Stimulated activated CD4-positive, alpha-beta T cell treated with anti-CD3 and anti-CD28 coated beads, Interleukin-4, amount 100 ng/mL, for 1 hour (primary cell): ENCODE measurements at regions not wholly inside any gene's neighbourhood (a gene's known extent, or its start where the extent isn't known, plus 50 kb on each side); places are given as distances from the start of the nearest gene placed in this dataset.
"Not testable (repeated sequence)": the region's sequence is repeated elsewhere in the genome, so short reads cannot be mapped to it uniquely, and the experiment has no call there.

Experiments
- DNase-seq: peaks from one replicate; pipeline ENCODE4 v3.0.0-alpha.2; 2020

DNA sequence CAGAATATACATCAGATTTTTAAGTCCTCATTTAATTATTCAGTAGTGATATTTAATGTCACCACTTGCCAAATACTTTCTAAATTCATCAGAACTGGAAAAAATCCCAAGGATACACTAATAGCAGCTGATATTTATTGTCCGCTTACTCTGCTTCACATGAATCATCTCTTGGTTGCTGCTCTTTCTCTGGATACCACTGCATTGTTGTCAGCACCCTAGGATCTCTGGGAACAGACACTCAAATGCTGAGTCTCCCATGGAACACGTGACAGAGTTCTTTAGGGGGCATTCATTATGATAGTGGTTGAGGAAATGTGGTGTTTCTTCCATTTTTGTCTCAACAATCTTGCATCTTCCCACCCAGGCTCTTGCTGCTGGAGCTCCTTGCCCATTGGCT, 318.0 kb downstream of the RFPL4B start:
- no peak for DNase-seq

DNA sequence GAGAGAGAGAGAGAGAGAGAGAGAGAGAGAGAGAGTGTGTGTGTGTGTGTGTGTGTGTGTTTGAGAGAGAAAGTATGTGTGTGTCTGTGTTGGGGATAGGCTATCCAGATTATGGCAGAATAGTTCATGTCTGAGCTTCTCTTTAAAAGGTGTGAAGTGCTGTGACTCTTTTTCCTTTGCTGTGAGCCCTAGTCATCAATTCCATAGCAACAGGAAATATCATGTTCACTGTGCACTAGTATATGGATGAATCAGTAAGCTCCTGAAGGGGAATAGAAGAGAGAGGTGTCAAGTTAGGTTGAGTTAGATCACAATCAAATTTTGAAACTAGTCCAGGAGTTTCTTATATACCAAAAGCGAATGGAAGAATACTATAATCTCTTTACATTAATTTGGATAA, 318.7 kb downstream of the RFPL4B start:
- no peak for DNase-seq

DNA sequence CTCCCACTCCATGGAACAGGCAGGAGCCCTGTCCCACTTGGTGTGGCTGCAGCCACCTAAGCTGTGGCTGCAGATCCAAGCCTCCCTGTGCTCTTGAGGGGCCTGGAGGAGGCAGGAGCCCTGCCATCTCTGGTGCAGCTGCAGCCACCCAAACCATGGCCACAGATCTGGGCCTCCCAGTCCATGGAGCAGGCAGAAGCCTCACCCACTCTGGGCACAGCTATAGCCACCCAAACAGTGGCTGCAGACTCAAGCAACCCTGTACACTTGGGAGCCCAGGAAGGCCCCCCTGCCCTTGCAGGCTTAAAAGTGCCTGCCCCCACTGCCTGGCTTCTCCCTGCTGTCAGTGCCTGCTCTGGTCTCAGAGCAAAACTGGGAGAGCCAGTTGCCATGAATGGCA, 320.3 kb downstream of the RFPL4B start:
- no peak for DNase-seq

DNA sequence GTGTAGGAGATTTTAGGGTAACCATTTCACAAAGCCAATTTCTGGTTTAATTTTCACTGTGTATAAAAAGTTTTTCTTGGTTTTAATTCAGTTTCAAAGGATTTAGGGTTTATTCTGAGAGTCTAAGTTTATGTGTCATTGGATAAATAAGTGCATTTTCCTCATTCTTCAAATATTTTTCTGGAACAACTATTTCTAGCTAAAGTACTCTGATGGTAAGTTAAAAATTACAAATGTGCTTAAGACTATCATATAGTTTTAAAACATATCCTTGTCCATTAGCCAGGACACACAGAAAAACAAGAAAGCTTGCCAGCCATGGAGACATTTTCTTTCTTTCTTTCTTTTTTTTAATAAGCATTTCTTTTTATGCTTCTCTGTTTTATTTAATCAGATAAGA, 333.0 kb downstream of the RFPL4B start:
- no peak for DNase-seq

DNA sequence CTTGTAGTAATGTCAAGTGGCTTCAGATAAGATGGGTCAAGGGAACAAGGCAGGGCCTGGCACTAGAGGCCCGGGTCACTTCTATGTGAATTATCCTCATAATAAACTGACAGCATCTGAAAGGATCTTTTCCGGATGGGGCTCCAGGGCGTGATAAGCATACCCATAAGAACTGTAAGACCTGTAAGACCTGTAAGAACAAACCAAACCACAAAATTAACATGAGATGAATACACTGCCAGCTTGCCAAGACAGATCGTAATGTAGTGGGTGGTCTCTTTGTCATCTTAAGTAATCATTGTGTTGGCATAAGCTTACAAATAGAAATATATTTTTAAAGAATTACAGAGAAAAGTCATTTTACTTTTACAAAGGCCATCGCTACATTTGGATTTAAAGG, 334.9 kb downstream of the RFPL4B start:
- DNase-seq = no peak

DNA sequence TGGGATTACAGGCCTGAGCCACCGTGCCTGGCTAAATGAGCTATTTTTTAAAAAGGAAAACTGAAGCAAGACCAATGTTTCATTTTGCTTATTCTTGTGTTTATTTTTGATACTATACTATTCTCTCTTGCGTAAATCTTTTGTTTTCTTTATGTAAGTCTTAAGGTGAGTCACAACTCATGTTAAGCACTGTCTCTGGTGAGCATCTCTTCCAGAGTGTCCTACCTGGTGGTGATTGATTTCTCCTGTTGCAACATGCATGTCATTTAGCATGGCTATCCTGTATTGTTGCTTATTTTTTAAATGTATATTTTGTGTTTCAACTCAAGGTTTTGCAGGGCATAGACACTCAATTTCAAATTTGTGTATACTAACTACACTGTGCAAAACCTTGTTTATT, 336.0 kb downstream of the RFPL4B start:
- no peak for DNase-seq

DNA sequence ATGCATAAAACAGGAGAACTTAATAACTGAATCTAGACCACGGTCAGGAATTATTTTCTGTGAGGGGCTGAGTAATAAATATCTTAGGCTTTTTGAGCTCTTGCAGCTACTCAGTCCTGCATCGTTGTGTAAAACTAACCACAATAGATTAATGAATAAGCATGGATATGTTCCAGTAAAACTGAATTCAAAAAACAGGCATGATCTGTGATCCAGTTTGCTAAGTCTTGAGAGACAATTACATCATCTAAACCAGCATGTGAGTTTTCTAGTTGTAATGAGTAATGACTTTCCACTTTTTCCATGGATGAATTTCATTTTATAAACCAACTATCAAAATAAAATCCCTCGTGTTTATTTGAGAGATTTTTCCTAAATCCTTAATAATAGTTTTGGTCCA, 336.8 kb downstream of the RFPL4B start:
- no peak for DNase-seq

DNA sequence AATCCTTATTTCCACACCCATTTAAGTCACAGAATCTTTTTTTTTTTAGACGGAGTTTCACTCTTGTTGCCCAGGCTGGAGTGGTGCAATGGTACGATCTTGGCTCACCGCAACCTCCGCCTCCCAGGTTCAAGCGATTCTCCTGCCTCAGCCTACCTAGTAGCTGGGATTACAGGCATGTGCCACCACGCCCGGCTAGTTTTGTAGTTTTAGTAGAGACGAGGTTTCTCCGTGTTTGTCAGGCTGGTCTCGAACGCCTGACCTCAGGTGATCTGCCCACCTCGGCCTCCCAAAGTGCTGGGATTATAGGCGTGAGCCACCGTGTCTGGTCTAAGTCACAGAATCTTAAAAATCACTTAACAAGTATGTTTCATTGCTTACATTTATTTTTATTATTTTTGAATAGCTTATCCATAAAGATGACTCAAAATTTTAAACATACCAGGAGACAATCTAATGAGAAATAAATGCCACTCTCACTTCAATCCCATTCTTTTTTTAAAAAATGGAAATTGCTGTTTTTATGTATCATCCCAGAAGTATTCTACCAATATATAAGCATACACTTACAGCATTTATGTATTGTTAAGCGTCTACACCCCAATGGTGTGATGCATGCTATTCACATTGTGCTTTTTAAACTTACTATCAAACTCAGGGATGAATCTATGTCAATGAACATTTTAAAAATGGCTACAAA, 338.5 kb downstream of the RFPL4B start:
- DNase-seq = not testable (repeated sequence)

DNA sequence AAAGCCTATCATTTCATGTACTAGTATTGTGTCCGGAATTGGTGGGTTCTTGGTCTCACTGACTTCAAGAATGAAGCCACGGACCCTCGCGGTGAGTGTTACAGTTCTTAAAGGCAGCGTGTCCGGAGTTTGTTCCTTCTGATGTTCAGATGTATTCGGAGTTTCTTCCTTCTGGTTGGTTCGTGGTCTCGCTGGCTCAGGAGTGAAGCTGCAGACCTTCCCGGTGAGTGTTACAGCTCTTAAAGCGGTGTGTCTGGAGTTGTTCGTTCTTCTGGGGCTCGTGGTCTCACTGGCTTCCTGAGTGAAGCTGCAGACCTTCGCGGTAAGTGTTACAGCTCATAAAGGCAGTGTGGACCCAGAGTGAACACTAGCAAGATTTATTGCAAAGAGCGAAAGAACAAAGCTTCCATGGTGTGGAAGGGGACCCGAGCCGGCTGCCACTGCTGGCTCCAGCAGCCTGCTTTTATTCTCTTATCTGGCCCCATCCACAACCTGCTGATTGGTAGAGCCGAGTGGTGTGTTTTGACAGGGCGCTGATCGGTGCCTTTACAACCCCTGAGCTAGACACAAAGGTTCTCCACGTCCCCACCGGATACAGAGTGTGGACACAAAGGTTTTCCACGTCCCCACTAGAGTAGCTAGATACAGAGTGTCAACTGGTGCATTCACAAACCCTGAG, 341.5 kb downstream of the RFPL4B start:
- not testable (repeated sequence) for DNase-seq

DNA sequence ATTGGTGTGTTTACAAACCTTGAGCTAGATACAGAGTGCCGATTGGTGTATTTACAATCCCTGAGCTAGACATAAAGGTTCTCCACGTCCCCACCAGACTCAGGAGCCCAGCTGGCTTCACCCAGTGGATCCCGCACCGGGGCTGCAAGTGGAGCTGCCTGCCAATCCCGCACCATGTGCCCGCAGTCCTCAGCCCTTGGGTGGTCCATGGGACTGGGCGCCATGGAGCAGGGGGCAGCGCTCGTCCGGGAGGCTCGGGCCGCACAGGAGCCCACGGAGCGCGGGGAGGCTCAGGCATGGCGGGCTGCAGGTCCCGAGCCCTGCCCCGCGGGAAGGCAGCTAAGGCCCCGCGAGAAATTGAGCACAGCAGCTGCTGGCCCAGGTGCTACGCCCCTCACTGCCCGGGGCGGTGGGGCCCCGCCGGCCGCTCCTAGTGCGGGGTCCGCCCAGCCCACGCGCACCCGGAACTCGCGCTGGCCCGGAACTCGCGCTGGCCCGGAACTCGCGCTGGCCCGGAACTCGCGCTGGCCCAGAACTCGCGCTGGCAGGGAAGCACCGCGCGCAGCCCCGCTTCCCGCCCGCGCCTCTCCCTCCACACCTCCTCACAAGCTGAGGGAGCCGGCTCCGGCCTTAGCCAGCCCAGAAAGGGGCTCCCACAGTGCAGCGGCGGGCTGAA, 342.2 kb downstream of the RFPL4B start:
- DNase-seq = not testable (repeated sequence)

DNA sequence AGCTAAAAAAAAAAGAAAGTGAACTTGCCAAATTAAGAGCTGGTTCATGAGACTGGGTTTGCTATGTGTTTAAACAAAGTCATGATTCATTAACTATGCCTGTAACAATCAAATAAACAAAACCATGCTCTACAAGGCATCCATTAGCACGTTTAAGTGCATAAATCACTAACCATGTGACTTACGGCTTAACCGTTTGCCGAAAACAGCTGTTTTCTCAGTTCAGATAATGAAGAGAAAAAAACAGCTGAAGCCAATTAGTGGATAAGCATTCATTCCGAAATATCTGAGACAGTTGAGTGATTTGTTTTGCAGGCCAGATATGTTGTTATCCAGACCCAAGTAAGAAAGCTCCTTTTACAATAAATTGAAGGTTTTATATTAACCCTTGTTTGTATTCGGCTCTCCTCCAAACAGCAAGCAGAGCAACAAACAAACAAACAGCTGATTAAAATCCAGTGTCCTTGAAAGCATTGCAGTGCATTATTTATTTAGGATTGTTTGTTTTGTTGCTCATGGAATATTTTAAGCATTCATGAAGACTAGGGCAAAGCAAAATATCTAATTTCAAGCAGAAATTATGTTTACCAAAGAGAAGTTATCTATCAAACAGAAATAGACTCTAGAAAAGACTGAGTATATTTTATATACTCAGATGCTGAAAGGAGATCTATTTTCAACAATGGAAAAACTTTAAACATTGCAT, 343.5 kb downstream of the RFPL4B start:
- DNase-seq = no peak

DNA sequence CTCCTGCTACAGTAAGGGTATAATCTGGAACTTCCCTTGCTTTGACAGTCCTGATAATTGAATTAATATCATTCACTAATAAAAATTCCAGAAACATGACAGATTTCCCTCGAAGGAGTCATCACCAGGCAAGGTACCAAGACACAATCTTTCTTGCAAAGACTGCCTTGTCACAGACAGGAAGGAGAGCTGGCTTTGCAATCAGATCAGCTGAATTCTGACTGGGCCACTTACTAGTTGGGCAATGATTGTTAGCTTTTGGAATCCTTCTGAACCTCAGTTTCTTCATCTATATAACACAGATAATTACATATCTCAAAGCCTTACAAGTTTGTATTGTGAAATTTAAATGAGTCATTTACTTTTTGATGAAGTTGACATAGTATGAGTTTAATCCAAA, 344.2 kb downstream of the RFPL4B start:
- no peak for DNase-seq

DNA sequence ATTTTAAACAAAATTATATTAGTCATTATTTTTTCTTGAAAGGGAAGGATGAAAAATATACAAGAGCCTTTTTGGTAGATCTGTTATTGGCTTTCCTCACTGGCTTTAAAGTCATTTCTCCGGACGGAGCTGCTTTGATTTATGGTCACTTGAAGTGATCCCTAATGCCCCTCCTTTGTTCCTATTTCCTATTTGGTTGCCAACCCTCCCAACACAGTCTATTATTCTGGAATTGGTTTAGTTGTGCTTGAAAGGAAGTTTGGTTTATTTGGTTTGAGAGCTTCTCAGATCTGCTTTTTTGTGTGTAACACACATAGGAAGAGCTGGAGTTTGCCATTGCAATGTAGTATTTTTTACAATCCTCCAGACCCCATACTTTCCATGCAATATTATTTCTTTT, 347.9 kb downstream of the RFPL4B start:
- DNase-seq = no peak

DNA sequence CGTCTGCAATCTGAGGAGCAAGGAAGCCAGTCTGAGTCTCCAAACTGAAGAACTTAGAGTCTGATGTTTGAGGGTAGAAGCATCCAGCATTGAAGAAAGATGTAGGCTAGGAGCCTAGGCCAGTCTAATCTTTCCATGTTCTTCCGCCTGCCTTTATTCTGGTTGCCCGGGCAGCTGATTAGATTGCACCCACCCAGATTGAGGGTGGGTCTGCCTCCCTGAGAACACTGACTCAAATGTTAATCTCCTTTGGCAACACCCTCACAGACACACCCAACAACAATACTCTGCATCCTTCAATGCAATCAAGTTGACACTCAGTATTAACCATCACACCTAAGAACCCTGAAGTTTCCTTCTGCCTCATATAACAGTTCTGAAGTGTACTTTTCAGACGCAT, 350.1 kb downstream of the RFPL4B start:
- no peak for DNase-seq

DNA sequence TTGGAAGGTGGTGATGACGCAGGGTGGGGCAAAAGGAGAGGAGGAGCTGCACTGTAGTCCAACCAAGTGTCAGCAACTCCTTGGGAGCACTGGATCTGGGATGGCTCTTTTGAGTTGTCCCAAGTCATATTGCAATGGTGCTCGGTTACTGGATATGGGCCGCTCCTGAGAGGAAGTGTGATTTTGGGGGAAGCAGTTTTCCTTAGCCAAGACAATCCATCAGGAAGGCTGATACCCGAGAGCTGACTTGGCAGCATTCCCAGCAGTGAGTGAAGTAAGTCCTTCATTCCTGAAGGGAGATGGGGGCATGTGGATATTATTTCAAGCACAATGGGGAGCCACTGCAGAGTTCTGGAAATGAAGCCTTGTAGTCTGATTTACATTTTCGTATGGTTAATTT, 354.1 kb downstream of the RFPL4B start:
- DNase-seq = no peak

DNA sequence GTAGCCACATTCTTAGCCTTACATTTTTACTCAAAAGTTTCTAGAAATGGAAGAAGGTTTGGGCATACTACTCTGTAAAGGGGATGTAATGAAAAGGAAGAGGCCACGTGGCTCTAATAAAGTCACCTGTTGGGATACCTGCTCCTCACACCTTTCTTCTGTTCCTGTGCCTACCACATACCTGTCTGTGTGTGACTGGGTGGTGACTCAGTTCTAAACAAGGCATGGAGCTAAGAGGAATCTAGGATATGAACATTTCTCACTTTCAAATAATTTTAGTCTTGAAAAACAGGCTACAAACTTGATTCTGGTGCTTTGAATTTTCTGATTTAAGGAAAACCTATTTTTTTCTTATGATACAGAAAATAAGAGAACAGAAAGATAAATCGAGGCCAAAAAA, 363.6 kb downstream of the RFPL4B start:
- DNase-seq = no peak

DNA sequence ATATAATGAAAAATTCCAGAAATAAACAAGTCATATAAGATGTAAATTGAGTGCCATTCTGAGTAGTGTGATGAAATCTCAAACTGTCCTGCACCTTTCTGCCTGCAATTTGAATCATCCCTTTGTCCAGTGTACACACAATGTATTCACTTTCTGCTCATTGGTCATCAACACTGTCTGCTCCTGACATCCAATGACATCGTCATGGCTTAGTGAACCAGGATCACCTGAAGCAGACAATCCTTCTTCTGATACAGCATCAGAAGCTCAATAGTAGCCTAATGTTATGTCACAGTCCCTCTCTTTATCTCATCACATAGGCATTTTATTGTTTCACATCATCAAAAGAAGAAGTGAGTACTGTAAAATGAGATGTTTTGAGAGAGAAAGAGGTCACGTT, 366.3 kb downstream of the RFPL4B start:
- DNase-seq = no peak

DNA sequence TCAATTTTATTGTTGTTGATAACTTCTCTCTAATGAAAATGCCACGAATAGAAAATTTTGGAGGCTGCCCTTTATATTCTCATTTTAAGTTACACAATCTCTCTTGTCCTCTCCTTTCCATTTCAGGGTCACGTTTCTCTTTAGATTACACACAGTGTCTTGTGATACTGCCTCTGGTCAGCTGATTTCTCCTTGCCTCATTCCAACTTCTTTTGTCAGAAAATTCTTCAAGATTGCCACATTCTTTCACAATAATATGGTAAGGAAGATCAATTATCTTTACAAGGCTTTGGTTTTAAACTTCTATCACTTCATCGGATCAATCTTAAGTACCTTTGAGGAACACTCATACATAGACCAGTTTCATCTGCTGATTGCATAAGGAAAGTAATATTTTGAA, 370.3 kb downstream of the RFPL4B start:
- no peak for DNase-seq

DNA sequence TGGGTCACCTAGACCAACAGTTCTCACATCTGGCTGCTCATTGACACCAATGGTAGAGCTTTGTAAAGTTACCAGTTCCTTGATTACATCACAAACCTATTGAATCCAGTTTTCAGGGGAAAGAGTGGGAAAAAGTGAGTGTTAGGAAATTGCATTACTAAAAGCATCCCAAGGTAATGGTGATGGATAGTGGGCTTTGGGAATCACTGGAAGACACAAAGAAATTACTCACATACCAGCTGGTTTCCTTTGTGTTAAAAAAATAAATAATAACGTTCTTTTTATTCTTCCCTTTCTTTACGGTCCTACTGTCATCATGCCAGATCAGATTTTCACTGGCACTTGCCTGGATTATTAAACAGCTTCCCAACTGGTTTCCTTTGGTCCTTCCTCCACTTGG, 370.7 kb downstream of the RFPL4B start:
- no peak for DNase-seq

DNA sequence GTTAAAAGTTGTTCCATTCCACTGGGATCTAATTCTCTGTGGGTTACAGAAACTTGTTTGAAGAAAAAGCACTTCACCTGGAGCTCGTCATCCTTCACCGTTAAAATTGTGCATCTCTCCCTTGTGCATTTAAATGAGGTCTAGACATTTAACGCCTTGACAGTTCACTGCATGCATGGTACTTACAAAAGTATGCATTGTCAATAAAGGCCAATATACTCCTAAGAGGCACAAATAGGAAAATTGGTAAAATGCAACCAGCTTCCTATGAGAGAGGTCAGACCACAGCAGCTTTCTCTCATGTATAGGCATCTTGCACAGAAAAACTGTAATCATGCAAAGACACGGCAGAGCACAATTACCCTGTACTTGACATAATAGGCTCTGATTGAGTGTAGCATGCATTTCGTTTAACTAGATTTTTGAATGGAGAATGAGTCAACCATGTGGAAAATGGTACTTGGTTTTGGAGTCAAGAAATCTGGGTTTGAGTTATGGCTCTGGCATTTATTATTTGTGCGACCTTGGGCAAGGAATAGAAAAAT, 378.5 kb downstream of the RFPL4B start:
- no peak for DNase-seq

DNA sequence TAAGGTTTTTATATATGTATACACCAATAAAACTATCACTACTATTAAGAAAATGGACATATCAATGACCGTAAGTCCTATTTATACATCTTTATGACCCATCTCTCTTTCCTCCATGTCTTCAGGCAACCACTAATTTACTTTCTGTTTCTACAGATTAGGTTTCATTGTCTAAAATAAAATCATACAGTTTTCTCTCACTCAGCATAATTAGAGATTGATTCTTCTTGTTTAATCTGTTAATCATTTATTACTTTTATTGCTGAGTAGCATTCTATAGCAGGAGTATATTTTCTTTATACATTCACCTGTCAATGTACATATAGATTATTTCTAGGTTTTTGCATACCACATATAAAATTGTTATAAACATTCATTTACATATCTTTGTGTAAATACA, 388.0 kb downstream of the RFPL4B start:
- DNase-seq = no peak

DNA sequence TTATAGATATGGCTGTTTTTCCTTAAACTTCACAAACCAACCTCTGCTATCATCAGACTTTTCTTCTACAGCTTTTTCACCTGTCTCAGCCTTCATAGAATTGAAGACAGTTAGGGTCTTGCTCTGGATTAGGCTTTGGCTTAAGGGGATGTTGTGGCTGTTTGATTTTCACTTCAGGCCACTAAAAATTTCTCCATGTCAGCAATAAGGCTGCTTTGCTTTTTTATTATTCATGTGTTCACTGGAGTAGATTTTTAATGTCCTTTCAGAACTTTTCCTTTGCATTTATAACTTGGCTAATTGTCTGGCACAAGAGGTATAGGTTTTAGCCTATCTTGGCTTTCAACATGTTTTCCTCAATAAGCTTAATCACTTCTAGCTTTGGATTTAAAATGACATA, 392.6 kb downstream of the RFPL4B start:
- DNase-seq = no peak

DNA sequence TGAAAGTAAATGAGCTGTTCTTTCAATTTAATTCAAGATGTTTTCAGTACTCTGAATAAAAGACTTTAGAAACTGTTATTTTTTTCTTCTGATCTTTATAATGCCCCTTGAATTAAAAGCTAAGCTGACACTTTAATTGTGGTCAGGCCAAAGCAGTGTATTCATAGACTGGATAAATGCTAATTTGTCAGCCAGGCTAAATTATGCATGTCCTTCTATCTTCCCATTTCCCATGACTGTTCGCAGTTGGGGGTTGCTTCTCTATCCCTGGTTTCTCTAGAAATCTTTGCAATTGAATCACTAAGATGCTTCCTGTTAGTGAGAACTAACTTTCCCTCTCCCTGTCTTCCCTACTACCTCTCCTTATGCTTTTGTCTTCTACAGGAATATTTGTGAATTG, 396.2 kb downstream of the RFPL4B start:
- DNase-seq = no peak

DNA sequence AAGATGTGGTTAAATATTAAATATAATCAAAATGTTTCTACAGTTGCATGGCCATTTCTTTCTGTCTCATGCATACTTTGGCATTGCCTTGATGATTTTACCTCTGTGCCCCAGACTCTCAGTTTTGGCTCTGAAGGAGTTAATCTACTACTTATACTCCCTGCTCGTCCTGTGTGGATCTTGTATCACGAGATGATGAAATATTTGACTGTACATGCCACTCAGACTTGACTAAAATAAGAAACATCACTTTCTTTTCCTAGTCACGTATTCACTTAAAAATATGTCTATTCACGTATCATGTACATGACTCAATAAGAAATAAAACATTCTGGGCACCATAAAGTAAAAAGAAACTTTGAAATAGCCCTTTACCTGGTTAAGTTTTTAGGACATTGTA, 397.7 kb downstream of the RFPL4B start:
- no peak for DNase-seq
